ENCODE measurements at regions not wholly inside any gene's neighbourhood (a gene's known extent, or its start where the extent isn't known, plus 50 kb on each side); places are given as distances from the start of the nearest gene placed in this dataset.
A peak's percentile ranks its signal among the peaks of the same experiment; 100 is the strongest.

- DNase-seq (ENCODE audit: low read depth), result no peak
- H3K4me3 ChIP-seq (replicated peaks; ENCODE audit: low read depth, low read length), result no peak overlapping the region
Measured at GRCh38 chr6:82000551-82000950, 247.0 kb downstream of the IBTK start.

GRCh38 chr6:81999826-82000225, 247.3 kb upstream of the TENT5A start:
- no peak for TF ChIP-seq CTCF (IDR thresholded peaks at IDR 0.05; ENCODE audit: low read length, missing control alignments)
- no peak overlapping the region for H3K4me3 ChIP-seq (replicated peaks; ENCODE audit: low read depth, low read length)
- no peak for DNase-seq (ENCODE audit: low read depth)

More at GRCh38 chr6:82000551-82000950, 247.0 kb downstream of the IBTK start:
- TF ChIP-seq CTCF (IDR thresholded peaks at IDR 0.05; ENCODE audit: low read length, missing control alignments), result no peak

DNA sequence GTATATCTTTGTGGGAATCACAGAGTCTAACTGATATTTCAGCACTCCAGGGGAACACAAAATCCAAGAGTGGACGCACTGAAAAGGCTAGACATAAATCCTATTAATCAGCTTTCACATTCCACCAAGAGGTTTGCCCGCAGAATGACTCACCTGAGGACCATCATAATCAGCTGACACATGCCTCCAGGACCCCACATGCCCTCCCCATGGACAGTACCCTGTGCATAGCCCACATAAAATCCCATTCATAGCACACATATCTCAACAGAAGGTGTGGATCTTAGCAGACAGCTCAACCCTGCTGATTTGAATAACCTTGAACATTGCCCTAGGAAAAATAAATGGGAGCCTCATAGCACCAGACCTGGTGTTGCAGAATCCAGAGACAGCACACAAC, 246.8 kb upstream of the TENT5A start:
- no peak for TF ChIP-seq CTCF (IDR thresholded peaks at IDR 0.05; ENCODE audit: low read length, missing control alignments)
- H3K4me3 ChIP-seq (replicated peaks; ENCODE audit: low read depth, low read length), result no peak overlapping the region
- DNase-seq (ENCODE audit: low read depth), result no peak

GRCh38 chr6:81998432-81998831, 246.0 kb upstream of the TENT5A start:
- H3K4me3 ChIP-seq (replicated peaks; ENCODE audit: low read depth, low read length), result no peak overlapping the region
- no peak for TF ChIP-seq CTCF (IDR thresholded peaks at IDR 0.05; ENCODE audit: low read length, missing control alignments)
- DNase-seq (ENCODE audit: low read depth), result peak; percentile 61

DNA sequence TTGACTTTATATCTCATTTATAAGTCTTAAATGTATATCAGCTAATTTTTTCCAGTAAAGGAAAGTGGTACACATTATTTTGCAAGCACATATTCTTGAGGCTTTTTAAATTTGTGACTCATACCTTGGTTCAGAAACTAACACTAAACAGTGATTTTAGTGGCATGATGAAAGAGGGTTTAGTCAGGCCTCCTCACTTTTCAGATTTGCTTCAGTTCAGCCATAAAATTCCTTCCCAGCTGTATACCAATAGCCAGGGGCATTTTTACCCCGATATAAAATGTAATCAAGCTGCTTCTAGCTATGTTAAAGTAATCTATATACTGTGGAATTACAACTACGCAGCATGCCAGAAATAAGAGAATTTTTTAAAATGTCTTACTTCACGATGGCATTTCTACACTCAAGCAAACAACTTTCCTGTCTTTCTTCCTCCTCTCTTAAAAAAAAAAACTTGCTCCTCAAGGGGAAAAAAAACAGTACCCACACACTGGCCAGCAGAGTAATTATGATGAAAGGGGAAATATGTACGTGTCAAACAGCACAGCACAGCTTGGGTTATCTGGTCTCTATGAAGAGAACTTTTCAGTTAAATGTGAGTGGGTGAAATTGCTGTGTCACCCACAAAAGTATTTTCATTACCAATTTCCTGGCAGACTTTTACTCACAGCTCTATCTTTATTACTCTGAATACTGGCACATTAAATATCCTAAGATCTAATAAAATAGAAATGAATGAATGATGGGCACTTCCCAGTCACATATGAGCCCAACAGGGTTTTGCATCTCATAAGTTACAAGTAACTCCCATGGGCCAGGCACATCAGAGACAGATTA, 244.8 kb upstream of the TENT5A start:
- no peak for TF ChIP-seq CTCF (IDR thresholded peaks at IDR 0.05; ENCODE audit: low read length, missing control alignments)
- DNase-seq (ENCODE audit: low read depth), result peak; percentile 82
- no peak overlapping the region for H3K4me3 ChIP-seq (replicated peaks; ENCODE audit: low read depth, low read length)

GRCh38 chr6:81996414-81996813, 243.9 kb upstream of the TENT5A start:
- no peak for TF ChIP-seq CTCF (IDR thresholded peaks at IDR 0.05; ENCODE audit: low read length, missing control alignments)
- DNase-seq (ENCODE audit: low read depth), result peak; percentile 66
- H3K4me3 ChIP-seq (replicated peaks; ENCODE audit: low read depth, low read length), result no peak overlapping the region
